ENCODE measurements at regions not wholly inside any gene's neighbourhood (a gene's known extent, or its start where the extent isn't known, plus 50 kb on each side); places are given as distances from the start of the nearest gene placed in this dataset.

- no peak for TF ChIP-seq CTCF (IDR thresholded peaks at IDR 0.05)
- Histone ChIP-seq H3K9me3 (replicated peaks in 1 of 2; ENCODE audit: control insufficient read depth in 1 of 2, insufficient read depth in 1 of 2, low read length in 2 of 2) (no peaks in the 10 kb centered on the region), H3K27me3 (ENCODE audit: control insufficient read depth in 2 of 2, insufficient read depth in 2 of 2, low read length in 2 of 2) (no peaks in the 10 kb centered on the region), H3K4me3 (replicated peaks in 1 of 3; ENCODE audit: low read depth in 2 of 3, low read length in 3 of 3) (no peak overlapping the region), H4K20me1 (ENCODE audit: insufficient read depth, low read length) (no peaks in the 10 kb centered on the region), H3K4me1 (ENCODE audit: control insufficient read depth in 1 of 2, insufficient read depth in 2 of 2, low read length in 2 of 2) (no peaks in the 10 kb centered on the region), H3K36me3 (replicated peaks in 1 of 2; ENCODE audit: control insufficient read depth in 1 of 2, insufficient read depth in 2 of 2, low read length in 2 of 2) (no peaks in the 10 kb centered on the region), H3K4me2 (replicated peaks; ENCODE audit: extremely low read depth, low read length, poor library complexity, severe bottlenecking) (no peak overlapping the region), H3K27ac (ENCODE audit: low read depth in 1 of 2, low read length in 2 of 2) (no peak overlapping the region), H2AFZ (ENCODE audit: insufficient read depth, low read depth, low read length, poor library complexity, severe bottlenecking) (no peak overlapping the region), H3K9ac (ENCODE audit: insufficient read depth, low read length, poor library complexity, severe bottlenecking) (no peak overlapping the region), H3K79me2 (ENCODE audit: insufficient read depth, low read length) (no peaks in the 10 kb centered on the region)
- peaks cover 0 to 7% (median 2%) of the 10 kb centered on the region in 7 donors for H3K9me3 Mint-ChIP-seq
- peaks cover 0 to 4% (median 0%) of the 10 kb centered on the region in 3 donors for H3K27me3 Mint-ChIP-seq (ENCODE audit: low read depth in 3 of 3)
- WGBS (ENCODE audit: insufficient coverage), result 0% methylated on average over 2 of the region's 2 CpGs
- H3K36me3 Mint-ChIP-seq, result no peaks in the 10 kb centered on the region
- DNase-seq, result no peak
- peaks cover 9% of the 10 kb centered on the region for H3K4me1 Mint-ChIP-seq
- no peak overlapping the region for H3K4me3 Mint-ChIP-seq
- intact Hi-C loops (cut with micrococcal nuclease), result no loop called here
- H3K27ac Mint-ChIP-seq, result no peak overlapping the region
These were observed 92.7 kb upstream of the RPL34 start for GRCh38 chr4:108527723-108528122.

- Mint-ChIP-seq H3K4me1 (no peaks in the 10 kb centered on the region), H3K4me3 (no peak overlapping the region), H3K36me3 (no peaks in the 10 kb centered on the region), H3K9me3 (peaks cover 0 to 7% (median 2%) of the 10 kb centered on the region in 7 donors), H3K27me3 (ENCODE audit: low read depth in 3 of 3) (no peaks in the 10 kb centered on the region), H3K27ac (no peak overlapping the region)
- Histone ChIP-seq H3K4me2 (replicated peaks; ENCODE audit: extremely low read depth, low read length, poor library complexity, severe bottlenecking) (no peak overlapping the region), H3K27ac (ENCODE audit: low read depth in 1 of 2, low read length in 2 of 2) (no peak overlapping the region), H3K79me2 (ENCODE audit: insufficient read depth, low read length) (no peaks in the 10 kb centered on the region), H3K27me3 (ENCODE audit: control insufficient read depth in 2 of 2, insufficient read depth in 2 of 2, low read length in 2 of 2) (no peaks in the 10 kb centered on the region), H3K4me1 (ENCODE audit: control insufficient read depth in 1 of 2, insufficient read depth in 2 of 2, low read length in 2 of 2) (no peaks in the 10 kb centered on the region), H3K9me3 (replicated peaks in 1 of 2; ENCODE audit: control insufficient read depth in 1 of 2, insufficient read depth in 1 of 2, low read length in 2 of 2) (no peaks in the 10 kb centered on the region), H4K20me1 (ENCODE audit: insufficient read depth, low read length) (no peaks in the 10 kb centered on the region), H3K36me3 (replicated peaks in 1 of 2; ENCODE audit: control insufficient read depth in 1 of 2, insufficient read depth in 2 of 2, low read length in 2 of 2) (no peaks in the 10 kb centered on the region), H3K9ac (ENCODE audit: insufficient read depth, low read length, poor library complexity, severe bottlenecking) (no peak overlapping the region), H3K4me3 (replicated peaks in 1 of 3; ENCODE audit: low read depth in 2 of 3, low read length in 3 of 3) (no peak overlapping the region), H2AFZ (ENCODE audit: insufficient read depth, low read depth, low read length, poor library complexity, severe bottlenecking) (no peak overlapping the region)
- no peak for TF ChIP-seq CTCF (IDR thresholded peaks at IDR 0.05)
- WGBS (ENCODE audit: insufficient coverage), result no CpG with 5 or more reads among the region's 1 CpG
- intact Hi-C loops (cut with micrococcal nuclease), result no loop called here
- DNase-seq, result no peak
These were observed 99.6 kb upstream of the RPL34 start for GRCh38 chr4:108520807-108521206.
